Occipital lobe (tissue), 1 donor: ENCODE measurements at regions not wholly inside any gene's neighbourhood (a gene's known extent, or its start where the extent isn't known, plus 50 kb on each side); places are given as distances from the start of the nearest gene placed in this dataset.
"Not testable (repeated sequence)": the region's sequence is repeated elsewhere in the genome, so short reads cannot be mapped to it uniquely, and the experiment has no call there.

Source experiments
- DNase-seq: peaks from one replicate; lab custom pipeline; 2025; lab: John Stamatoyannopoulos, UW

GRCh38 chr7:66456431-66456830 is 172.2 kb upstream of the KCTD7 start:
- DNase-seq, result not testable (repeated sequence)

GRCh38 chr7:66458991-66459390 is 169.7 kb upstream of the KCTD7 start:
- DNase-seq, result not testable (repeated sequence)

GRCh38 chr7:66459783-66460413 is 168.8 kb upstream of the KCTD7 start:
- DNase-seq, result not testable (repeated sequence)

- no peak for DNase-seq
Measured at GRCh38 chr7:66460921-66461361, 167.7 kb upstream of the KCTD7 start.

DNA sequence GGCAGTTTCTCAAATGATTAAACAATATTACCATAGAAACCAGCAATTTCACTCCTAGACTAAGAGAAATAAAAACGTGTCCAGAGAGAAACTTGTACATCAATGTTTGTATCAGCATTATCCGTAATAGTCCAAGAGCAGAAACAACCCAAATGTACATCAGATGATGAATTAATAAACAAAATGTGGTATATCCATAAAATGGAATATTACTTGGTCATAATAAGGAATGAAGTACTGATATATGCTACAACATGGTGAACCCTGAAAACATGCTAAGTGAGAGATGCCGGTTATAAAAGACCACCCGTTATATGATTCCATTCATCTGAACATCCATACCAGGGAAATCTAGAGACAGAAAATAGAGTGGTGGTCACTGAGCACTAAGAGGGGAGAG is 167.3 kb upstream of the KCTD7 start:
- not testable (repeated sequence) for DNase-seq

- not testable (repeated sequence) for DNase-seq
Measured at GRCh38 chr7:66462831-66463230, 165.8 kb upstream of the KCTD7 start.

DNA sequence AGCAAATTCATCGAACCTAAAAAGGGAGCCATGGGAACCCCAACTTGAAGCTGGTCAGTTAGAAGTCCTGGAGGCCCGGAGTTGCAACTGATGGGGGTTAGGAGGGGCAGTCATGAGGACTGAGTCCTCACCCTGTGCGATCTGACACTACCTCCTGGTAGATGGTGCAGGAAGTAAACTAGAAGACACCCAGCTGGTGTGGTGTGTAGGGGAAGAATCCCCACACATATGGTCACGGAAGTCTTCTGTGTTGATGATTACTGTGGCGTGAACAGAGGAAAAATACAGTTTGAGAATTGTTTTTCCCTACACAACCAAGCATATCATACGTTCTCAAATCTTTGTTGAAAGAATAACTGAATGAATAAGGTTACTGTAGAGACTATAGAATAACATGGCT is 164.6 kb upstream of the KCTD7 start:
- no peak for DNase-seq

GRCh38 chr7:66466081-66466600 is 162.5 kb upstream of the KCTD7 start:
- no peak for DNase-seq

- DNase-seq, result no peak
Measured at GRCh38 chr7:66467887-66468286, 160.8 kb upstream of the KCTD7 start.

- not testable (repeated sequence) for DNase-seq
Measured at GRCh38 chr7:66473064-66473463, 155.6 kb upstream of the KCTD7 start.

DNA sequence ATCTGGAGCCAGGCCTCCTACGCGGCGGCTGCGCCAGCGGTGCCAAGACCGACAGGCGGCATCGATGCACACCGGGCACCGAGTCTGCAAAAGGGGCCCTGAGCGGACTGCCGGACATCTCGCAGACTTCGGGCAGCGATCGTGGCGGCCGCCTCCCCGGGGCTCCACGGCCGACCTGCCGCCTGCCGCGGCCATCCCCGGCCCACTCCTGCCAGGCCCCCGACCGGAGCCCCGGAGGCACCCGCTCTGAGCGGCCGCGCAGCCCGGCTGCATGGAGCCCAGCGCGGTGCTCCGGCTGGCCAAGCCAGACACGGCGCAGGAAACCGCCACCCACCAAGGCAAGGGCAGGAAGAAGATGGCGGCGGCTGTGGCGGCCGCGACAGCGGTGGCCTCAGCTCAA is 154.2 kb upstream of the KCTD7 start:
- no peak for DNase-seq

GRCh38 chr7:66476056-66476455 is 152.6 kb upstream of the KCTD7 start:
- DNase-seq, result not testable (repeated sequence)

DNA sequence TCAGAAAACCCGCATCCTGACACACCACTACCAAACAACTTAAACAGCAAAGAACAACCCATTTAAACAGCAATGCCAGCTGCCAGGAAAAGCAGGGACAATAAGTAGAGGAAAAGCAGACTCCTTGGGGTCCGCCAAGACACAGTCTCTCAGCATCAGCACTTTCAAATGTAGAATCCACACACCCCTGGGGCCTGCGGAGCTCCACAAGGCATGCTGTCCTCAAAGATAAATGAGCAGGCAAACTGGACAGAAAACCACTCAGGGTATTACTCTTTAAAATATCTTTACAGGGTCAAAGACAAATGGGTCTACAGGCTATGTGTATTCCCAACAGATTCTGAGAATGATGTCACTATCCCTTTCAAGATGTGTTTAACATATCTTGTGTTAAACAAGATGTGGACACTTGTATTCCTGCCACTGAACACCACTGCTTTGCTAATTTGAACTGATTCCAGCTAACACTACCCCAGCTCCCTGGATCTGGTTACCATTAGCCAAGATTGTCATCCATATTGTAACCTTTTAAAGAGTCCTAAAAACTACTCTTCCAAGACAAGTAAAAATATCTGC is 150.8 kb upstream of the KCTD7 start:
- DNase-seq, result not testable (repeated sequence)

DNA sequence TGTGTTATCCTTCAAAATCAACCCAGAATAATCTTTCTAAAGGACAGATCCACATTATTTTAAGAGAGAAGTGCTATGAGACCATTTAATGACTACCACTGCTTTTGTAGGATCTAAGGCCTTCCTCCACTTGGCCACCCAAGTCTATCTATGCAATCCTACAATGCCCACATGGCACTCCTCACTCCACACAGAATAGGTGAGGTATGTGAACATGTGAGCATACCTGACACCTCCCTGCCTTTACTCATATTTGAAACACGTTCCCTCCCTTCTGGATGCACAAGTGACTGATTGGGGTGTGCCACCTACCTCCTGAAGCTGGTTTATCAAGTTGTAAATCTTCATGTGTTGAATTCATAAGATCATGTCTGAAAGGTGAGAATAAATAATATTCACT is 147.5 kb upstream of the KCTD7 start:
- not testable (repeated sequence) for DNase-seq

GRCh38 chr7:66489065-66489464 is 139.6 kb upstream of the KCTD7 start:
- DNase-seq, result not testable (repeated sequence)

DNA sequence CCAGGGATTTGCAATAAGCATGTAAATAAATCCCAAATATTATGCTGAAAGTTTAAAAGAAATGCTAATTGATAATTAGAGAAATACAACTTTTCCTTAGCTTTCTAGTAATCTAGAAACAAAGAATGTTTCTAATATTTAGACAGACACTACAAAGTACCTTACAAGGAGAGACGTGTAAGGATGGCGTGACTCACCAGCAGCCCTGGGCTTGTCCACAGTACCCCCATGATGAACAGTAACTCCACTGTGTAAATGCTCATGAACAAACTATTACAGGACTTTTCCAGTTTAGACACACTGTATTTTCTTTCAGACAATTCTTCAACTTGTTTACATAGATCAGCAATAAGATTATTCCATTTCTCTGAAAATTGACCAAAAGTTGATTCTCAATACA is 138.9 kb upstream of the KCTD7 start:
- DNase-seq, result not testable (repeated sequence)

DNA sequence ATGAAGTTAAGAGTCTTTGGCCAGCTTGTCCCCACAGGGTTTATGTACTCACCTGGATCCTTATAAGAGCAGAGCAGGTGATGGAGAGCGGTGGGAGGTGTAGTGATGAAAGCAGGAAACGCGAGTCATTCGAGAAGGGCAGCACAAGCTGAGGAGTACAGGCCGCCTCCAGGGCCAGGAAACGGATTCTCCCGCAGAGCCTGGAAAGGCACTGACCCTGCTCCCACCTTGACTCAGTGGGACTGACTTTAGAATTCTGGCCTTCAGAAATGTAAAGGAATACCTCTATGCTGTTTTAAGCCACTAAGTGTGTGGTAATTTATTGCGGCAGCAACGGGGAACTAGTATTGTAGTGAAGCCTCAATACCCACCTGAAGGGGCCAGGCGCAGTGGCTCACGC is 137.7 kb upstream of the KCTD7 start:
- DNase-seq, result not testable (repeated sequence)

DNA sequence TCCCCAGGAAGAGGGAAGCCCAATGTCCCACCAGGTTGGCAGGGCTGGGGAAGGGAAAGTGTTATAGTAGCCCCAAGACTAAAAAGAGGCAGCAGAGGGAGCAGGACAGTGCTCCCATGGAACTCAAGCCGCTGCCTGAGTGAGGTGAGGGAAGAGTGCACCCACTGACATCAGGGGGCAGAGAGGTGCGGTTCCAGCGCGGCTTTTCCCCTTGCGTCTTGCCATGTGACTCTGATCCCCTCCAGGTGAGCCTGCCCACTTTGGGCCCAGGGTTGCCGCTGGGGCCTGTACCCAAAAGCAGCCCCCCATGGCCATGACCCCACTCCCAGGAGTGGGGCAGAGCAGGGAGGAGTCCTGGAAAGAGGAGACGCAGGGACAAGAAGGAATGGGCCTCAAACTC is 136.3 kb upstream of the KCTD7 start:
- not testable (repeated sequence) for DNase-seq

GRCh38 chr7:66493235-66494205 is 135.2 kb upstream of the KCTD7 start:
- DNase-seq, result peak; percentile 97

- no peak for DNase-seq
Measured at GRCh38 chr7:66497346-66497745, 131.3 kb upstream of the KCTD7 start.

DNA sequence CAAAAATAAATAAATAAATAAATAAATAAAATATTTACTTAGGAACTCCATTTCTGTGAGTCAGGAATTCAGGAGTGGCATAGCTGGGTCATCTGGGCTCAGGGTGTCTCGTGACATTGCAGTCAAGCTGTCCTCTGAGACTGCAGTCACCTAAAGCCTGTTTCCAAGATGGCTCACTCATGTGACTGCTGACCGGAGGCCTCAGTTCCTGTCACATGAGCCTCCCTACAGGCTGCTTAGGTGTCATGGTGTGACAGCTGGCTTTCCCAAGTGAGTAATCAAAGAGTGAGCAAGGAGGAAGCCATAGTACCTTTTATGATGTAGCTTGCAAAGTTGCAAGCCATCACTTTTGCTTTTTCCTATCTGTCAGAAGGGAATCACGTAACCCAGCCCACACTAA is 128.6 kb upstream of the KCTD7 start:
- DNase-seq, result no peak
